ENCODE measurements at regions not wholly inside any gene's neighbourhood (a gene's known extent, or its start where the extent isn't known, plus 50 kb on each side); places are given as distances from the start of the nearest gene placed in this dataset.
A peak's percentile ranks its signal among the peaks of the same experiment; 100 is the strongest.

- no peak overlapping the region for H3K4me3 ChIP-seq (ENCODE audit: low read depth, low read length)
- no peak for TF ChIP-seq CTCF (IDR thresholded peaks at IDR 0.05; ENCODE audit: low read depth, low read length)
- in situ Hi-C loops (cut with HindIII; ENCODE audit: low sequenced_read_pairs) = no loop called here
- DNase-seq (ENCODE audit: low read depth, low spot score) = no peak
These were observed 127.7 kb downstream of the SNAPC1 start for GRCh38 chr14:61889914-61890351.

- peak; percentile 18 for DNase-seq (ENCODE audit: low read depth, low spot score)
- TF ChIP-seq CTCF (IDR thresholded peaks at IDR 0.05; ENCODE audit: low read depth, low read length) = no peak
- H3K4me3 ChIP-seq (ENCODE audit: low read depth, low read length) = no peak overlapping the region
- in situ Hi-C loops (cut with HindIII; ENCODE audit: low sequenced_read_pairs) = no loop called here
These were observed 128.9 kb downstream of the SNAPC1 start for GRCh38 chr14:61891170-61891569.

DNA sequence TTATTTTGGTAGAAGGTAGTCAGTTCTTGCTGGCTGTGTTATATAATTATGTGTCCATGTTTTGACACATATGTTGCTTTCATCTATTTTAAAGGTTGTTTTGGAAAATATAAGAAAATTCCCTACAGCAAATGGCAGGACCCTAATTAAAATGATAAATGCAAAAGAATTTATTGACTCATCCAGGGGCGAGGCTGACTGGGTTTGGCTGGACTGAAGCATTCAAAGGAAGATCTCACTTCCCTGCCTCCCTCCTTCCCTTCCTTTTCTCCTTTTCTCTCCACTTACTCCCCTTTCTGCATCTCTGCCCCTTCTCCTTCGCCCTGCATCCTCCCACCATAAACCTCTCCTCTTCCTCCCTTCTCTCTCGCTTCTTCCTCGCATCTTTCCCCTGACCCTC is 129.6 kb downstream of the SNAPC1 start:
- no peak for DNase-seq (ENCODE audit: low read depth, low spot score)
- TF ChIP-seq CTCF (IDR thresholded peaks at IDR 0.05; ENCODE audit: low read depth, low read length) = no peak
- in situ Hi-C loops (cut with HindIII; ENCODE audit: low sequenced_read_pairs) = no loop called here
- no peak overlapping the region for H3K4me3 ChIP-seq (ENCODE audit: low read depth, low read length)

GRCh38 chr14:61893371-61893940 is 131.2 kb downstream of the SNAPC1 start:
- no peak for TF ChIP-seq CTCF (IDR thresholded peaks at IDR 0.05; ENCODE audit: low read depth, low read length)
- H3K4me3 ChIP-seq (ENCODE audit: low read depth, low read length) = no peak overlapping the region
- in situ Hi-C loops (cut with HindIII; ENCODE audit: low sequenced_read_pairs) = no loop called here
- no peak for DNase-seq (ENCODE audit: low read depth, low spot score)

- in situ Hi-C loops (cut with HindIII; ENCODE audit: low sequenced_read_pairs) = no loop called here
- TF ChIP-seq CTCF (IDR thresholded peaks at IDR 0.05; ENCODE audit: low read depth, low read length) = peak; percentile 81
- no peak overlapping the region for H3K4me3 ChIP-seq (ENCODE audit: low read depth, low read length)
- peak; percentile 53 for DNase-seq (ENCODE audit: low read depth, low spot score)
These were observed 132.3 kb downstream of the SNAPC1 start for GRCh38 chr14:61894452-61895077.

- no peak for DNase-seq (ENCODE audit: low read depth, low spot score)
- no peak overlapping the region for H3K4me3 ChIP-seq (ENCODE audit: low read depth, low read length)
- in situ Hi-C loops (cut with HindIII; ENCODE audit: low sequenced_read_pairs) = no loop called here
- TF ChIP-seq CTCF (IDR thresholded peaks at IDR 0.05; ENCODE audit: low read depth, low read length) = no peak
These were observed 135.1 kb downstream of the SNAPC1 start for GRCh38 chr14:61897300-61897699.
